H1 (cell line): ENCODE measurements at regions not wholly inside any gene's neighbourhood (a gene's known extent, or its start where the extent isn't known, plus 50 kb on each side); places are given as distances from the start of the nearest gene placed in this dataset.

Experiments
- CHD7 ChIP-seq: fragments of 300-600 bp; sonication (generic); IDR thresholded peaks from 2 replicates; pipeline ENCODE4 v1.7.1; 2012; ENCODE audit warnings: low read length, moderate library complexity, mild to moderate bottlenecking, inconsistent platforms; ENCODE audit not compliant: insufficient replicate concordance
- E2F6 ChIP-seq: IDR thresholded peaks from 2 replicates; pipeline ENCODE4 v1.6.1; 2012; ENCODE audit warnings: inconsistent platforms
- EP300 ChIP-seq, 2 experiments: IDR thresholded peaks; 1 replicate in 1 of 2; 2 replicates in 1 of 2; pipeline ENCODE4 v1.6.1; 2011 to 2012; ENCODE audit warnings: low read depth in 2 of 2, low read length in 2 of 2, mild to moderate bottlenecking in 2 of 2, borderline replicate concordance in 1 of 2, inconsistent platforms in 1 of 2, moderate library complexity in 1 of 2
- NANOG ChIP-seq: IDR thresholded peaks from 2 replicates; pipeline ENCODE4 v1.6.1; 2011; ENCODE audit warnings: low read length, low read depth, mild to moderate bottlenecking, inconsistent platforms; ENCODE audit not compliant: insufficient read depth, poor library complexity, severe bottlenecking
- RBBP5 ChIP-seq: IDR thresholded peaks from 2 replicates; pipeline ENCODE4 v1.7.1; 2012; ENCODE audit warnings: low read depth, mild to moderate bottlenecking, inconsistent platforms, low read length, moderate library complexity, borderline replicate concordance

DNA sequence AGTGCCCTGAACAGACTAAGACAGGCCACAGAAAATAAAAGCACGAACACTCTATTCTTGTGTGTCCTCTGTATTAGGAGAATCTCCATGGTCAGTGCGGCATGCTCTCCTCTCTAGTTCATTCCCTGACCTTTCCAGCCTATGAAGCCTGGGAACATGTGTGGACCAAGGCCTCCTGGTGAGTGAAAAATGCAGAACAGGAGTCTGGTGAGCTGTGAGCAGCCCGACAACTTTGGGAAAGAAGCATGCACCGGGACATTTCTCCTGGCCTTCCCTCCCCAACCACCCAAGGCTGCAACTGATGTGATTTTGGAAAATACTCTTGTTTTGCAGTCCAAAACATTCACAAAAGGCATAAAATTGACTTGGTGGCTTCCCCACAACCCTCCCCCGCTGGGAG, 878.3 kb upstream of the ID2 start (continued):
- TF ChIP-seq EP300 (IDR thresholded peaks at IDR 0.05; ENCODE audit: borderline replicate concordance in 1 of 2, low read depth in 2 of 2, low read length in 2 of 2) (no peak), NANOG (no peak), E2F6 (no peak), CHD7 (no peak), RBBP5 (no peak)
